NCI-H2081 (cell line): ENCODE measurements at regions not wholly inside any gene's neighbourhood (a gene's known extent, or its start where the extent isn't known, plus 50 kb on each side); places are given as distances from the start of the nearest gene placed in this dataset.
A peak's percentile ranks its signal among the peaks of the same experiment; 100 is the strongest.
"Not testable (repeated sequence)": the region's sequence is repeated elsewhere in the genome, so short reads cannot be mapped to it uniquely, and the experiment has no call there.

Experiments
- DNase-seq, 2 experiments: peaks; one replicate each; lab custom pipeline; 2025; lab: John Stamatoyannopoulos, UW

- no peak for DNase-seq
Observed at GRCh38 chr4:79217025-79217424, 108.8 kb downstream of the NAA11 start.

- no peak for DNase-seq
Observed at GRCh38 chr4:79213702-79214101, 112.2 kb downstream of the NAA11 start.

- no peak for DNase-seq
Observed at GRCh38 chr4:79213010-79213409, 112.9 kb downstream of the NAA11 start.

GRCh38 chr4:79212311-79212710 is 113.5 kb downstream of the NAA11 start:
- DNase-seq = no peak

- DNase-seq = peak; percentile 1 to 12
Observed at GRCh38 chr4:79211490-79211889, 114.4 kb downstream of the NAA11 start.

GRCh38 chr4:79210636-79211049 is 115.2 kb downstream of the NAA11 start:
- peak; percentile 0 to 39 for DNase-seq

GRCh38 chr4:79209822-79210635 is 115.8 kb downstream of the NAA11 start:
- DNase-seq = no peak

GRCh38 chr4:79209081-79209480 is 116.8 kb downstream of the NAA11 start:
- no peak for DNase-seq

GRCh38 chr4:79207281-79207680 is 118.6 kb downstream of the NAA11 start:
- no peak for DNase-seq

GRCh38 chr4:79206660-79207059 is 119.2 kb downstream of the NAA11 start:
- no peak for DNase-seq

GRCh38 chr4:79205121-79205520 is 120.7 kb downstream of the NAA11 start:
- DNase-seq = no peak

- DNase-seq = no peak
Observed at GRCh38 chr4:79201971-79202370, 123.9 kb downstream of the NAA11 start.

GRCh38 chr4:79199743-79200142 is 126.1 kb downstream of the NAA11 start:
- DNase-seq = peak; percentile 45 to 78

- peak; percentile 60 to 88 for DNase-seq
Observed at GRCh38 chr4:79198951-79199587, 126.8 kb downstream of the NAA11 start.

- DNase-seq = no peak
Observed at GRCh38 chr4:79197275-79198009, 128.4 kb downstream of the NAA11 start.

GRCh38 chr4:79191292-79191691 is 134.6 kb downstream of the NAA11 start:
- DNase-seq = not testable (repeated sequence)

GRCh38 chr4:79185526-79186045 is 140.3 kb downstream of the NAA11 start:
- peak in 1 of 2 experiments; percentile 16 for DNase-seq

- DNase-seq = no peak
Observed at GRCh38 chr4:79184476-79184875, 141.4 kb downstream of the NAA11 start.

GRCh38 chr4:79182209-79182608 is 143.7 kb downstream of the NAA11 start:
- DNase-seq = no peak

- no peak for DNase-seq
Observed at GRCh38 chr4:79181190-79181589, 144.7 kb downstream of the NAA11 start.

- DNase-seq = no peak
Observed at GRCh38 chr4:79178760-79179159, 147.1 kb downstream of the NAA11 start.

GRCh38 chr4:79177388-79177787 is 148.5 kb downstream of the NAA11 start:
- no peak for DNase-seq

- DNase-seq = no peak
Observed at GRCh38 chr4:79176351-79176750, 149.5 kb downstream of the NAA11 start.
